HG03095 (cell line): ENCODE measurements at regions not wholly inside any gene's neighbourhood (a gene's known extent, or its start where the extent isn't known, plus 50 kb on each side); places are given as distances from the start of the nearest gene placed in this dataset.

Experiments used
- ATAC-seq: cut with Tn5 transposase; IDR thresholded peaks from one replicate; pipeline ENCODE4 v1.9.1; 2021; ENCODE audit warnings: moderate library complexity; ENCODE audit not compliant: unreplicated experiment

- no peak for ATAC-seq
These were observed 196.7 kb upstream of the PFKP start for GRCh38 chr10:2870654-2871053.

GRCh38 chr10:2867788-2868299, 199.5 kb upstream of the PFKP start:
- no peak for ATAC-seq

- no peak for ATAC-seq
These were observed 200.8 kb upstream of the PFKP start for GRCh38 chr10:2866569-2866968.

GRCh38 chr10:2861632-2862210, 205.6 kb upstream of the PFKP start:
- no peak for ATAC-seq

GRCh38 chr10:2858452-2858851, 208.9 kb upstream of the PFKP start:
- no peak for ATAC-seq

GRCh38 chr10:2856598-2856997, 210.8 kb upstream of the PFKP start:
- no peak for ATAC-seq

- no peak for ATAC-seq
These were observed 214.6 kb upstream of the PFKP start for GRCh38 chr10:2852574-2853323.

- ATAC-seq = no peak
These were observed 215.8 kb upstream of the PFKP start for GRCh38 chr10:2851566-2851965.

- ATAC-seq = no peak
These were observed 217.1 kb upstream of the PFKP start for GRCh38 chr10:2850202-2850601.

- ATAC-seq = no peak
These were observed 222.4 kb upstream of the PFKP start for GRCh38 chr10:2844925-2845324.

GRCh38 chr10:2839081-2839725, 228.1 kb upstream of the PFKP start:
- ATAC-seq = no peak

- ATAC-seq = no peak
These were observed 229.7 kb upstream of the PFKP start for GRCh38 chr10:2837674-2838073.

- ATAC-seq = no peak
These were observed 230.3 kb upstream of the PFKP start for GRCh38 chr10:2836921-2837662.

- ATAC-seq = no peak
These were observed 233.1 kb upstream of the PFKP start for GRCh38 chr10:2834214-2834613.

GRCh38 chr10:2831509-2831908, 235.8 kb upstream of the PFKP start:
- no peak for ATAC-seq

GRCh38 chr10:2828741-2829140, 238.6 kb upstream of the PFKP start:
- no peak for ATAC-seq

GRCh38 chr10:2826675-2827074, 240.7 kb upstream of the PFKP start:
- no peak for ATAC-seq

- no peak for ATAC-seq
These were observed 241.5 kb upstream of the PFKP start for GRCh38 chr10:2825841-2826240.

GRCh38 chr10:2817940-2818636, 249.3 kb upstream of the PFKP start:
- ATAC-seq = no peak

GRCh38 chr10:2813693-2814092, 253.7 kb upstream of the PFKP start:
- no peak for ATAC-seq

- ATAC-seq = no peak
These were observed 254.1 kb upstream of the PFKP start for GRCh38 chr10:2813286-2813685.
